ENCODE measurements at regions not wholly inside any gene's neighbourhood (a gene's known extent, or its start where the extent isn't known, plus 50 kb on each side); places are given as distances from the start of the nearest gene placed in this dataset.

GRCh38 chr1:93739472-93739871 is 57.8 kb upstream of the BCAR3 start:
- Histone ChIP-seq H3K27me3 (no peaks in the 10 kb centered on the region), H3K9ac (ENCODE audit: low read depth in 2 of 2, low read length in 2 of 2) (no peak overlapping the region), H3K36me3 (no peaks in the 10 kb centered on the region), H3K27ac (no peak overlapping the region), H3K4me3 (no peak overlapping the region), H3K4me1 (no peaks in the 10 kb centered on the region), H3K9me3 (no peaks in the 10 kb centered on the region)
- TF ChIP-seq CTCF (IDR thresholded peaks at IDR 0.05), result no peak
- no peak for DNase-seq
- intact Hi-C loops (cut with DNase I), result no loop called here

- no peak for DNase-seq
- no peak overlapping the region for H3K4me3 ChIP-seq
- intact Hi-C loops (cut with DNase I), result no loop called here
Measured at GRCh38 chr1:93738926-93739325, 57.3 kb upstream of the BCAR3 start.

GRCh38 chr1:93738075-93738622 is 56.5 kb upstream of the BCAR3 start:
- H3K27me3 ChIP-seq, result no peaks in the 10 kb centered on the region

More at GRCh38 chr1:93738926-93739325, 57.3 kb upstream of the BCAR3 start:
- H3K4me1 ChIP-seq, result no peaks in the 10 kb centered on the region
- no peaks in the 10 kb centered on the region for H3K36me3 ChIP-seq
- no peaks in the 10 kb centered on the region for H3K27me3 ChIP-seq
- no peak for TF ChIP-seq CTCF (IDR thresholded peaks at IDR 0.05)
- no peak overlapping the region for H3K27ac ChIP-seq
- H3K9me3 ChIP-seq, result no peaks in the 10 kb centered on the region
- H3K9ac ChIP-seq (ENCODE audit: low read depth in 2 of 2, low read length in 2 of 2), result no peak overlapping the region

GRCh38 chr1:93735722-93736121 is 54.1 kb upstream of the BCAR3 start:
- no peaks in the 10 kb centered on the region for H3K9me3 ChIP-seq
- intact Hi-C loops (cut with DNase I), result no loop called here
- no peak overlapping the region for H3K4me3 ChIP-seq
- DNase-seq, result no peak
- no peaks in the 10 kb centered on the region for H3K4me1 ChIP-seq
- no peaks in the 10 kb centered on the region for H3K27me3 ChIP-seq
- H3K27ac ChIP-seq, result no peak overlapping the region
- H3K36me3 ChIP-seq, result no peaks in the 10 kb centered on the region
- no peak for TF ChIP-seq CTCF (IDR thresholded peaks at IDR 0.05)
- H3K9ac ChIP-seq (ENCODE audit: low read depth in 2 of 2, low read length in 2 of 2), result no peak overlapping the region

More at GRCh38 chr1:93738075-93738622, 56.5 kb upstream of the BCAR3 start:
- no peak overlapping the region for H3K9ac ChIP-seq (ENCODE audit: low read depth in 2 of 2, low read length in 2 of 2)
- DNase-seq, result no peak
- no peak for TF ChIP-seq CTCF (IDR thresholded peaks at IDR 0.05)
- intact Hi-C loops (cut with DNase I), result no loop called here
- H3K4me1 ChIP-seq, result no peaks in the 10 kb centered on the region
- H3K36me3 ChIP-seq, result no peaks in the 10 kb centered on the region
- no peak overlapping the region for H3K27ac ChIP-seq
- no peaks in the 10 kb centered on the region for H3K9me3 ChIP-seq
- H3K4me3 ChIP-seq, result no peak overlapping the region

- Histone ChIP-seq H3K36me3 (no peaks in the 10 kb centered on the region), H3K4me3 (no peak overlapping the region), H3K9ac (ENCODE audit: low read depth in 2 of 2, low read length in 2 of 2) (no peak overlapping the region), H3K4me1 (no peaks in the 10 kb centered on the region), H3K27ac (no peak overlapping the region), H3K27me3 (no peaks in the 10 kb centered on the region), H3K9me3 (no peaks in the 10 kb centered on the region)
- intact Hi-C loops (cut with DNase I), result no loop called here
- no peak for TF ChIP-seq CTCF (IDR thresholded peaks at IDR 0.05)
- DNase-seq, result no peak
Measured at GRCh38 chr1:93734999-93735398, 53.4 kb upstream of the BCAR3 start.
